K562 (cell line): ENCODE measurements at regions not wholly inside any gene's neighbourhood (a gene's known extent, or its start where the extent isn't known, plus 50 kb on each side); places are given as distances from the start of the nearest gene placed in this dataset.

Experiments
- ATAC-seq: fragments of 200-7000 bp; cut with Tn5 transposase; 3 replicates; pipeline ENCODE4 v1.9.1; 2020; ENCODE audit warnings: moderate library complexity
- BruUV-seq: library from RNA; stranded (reverse); fragments of 400-500 nt; replicated peaks from 2 replicates; lab custom pipeline; 2021; lab: Mats Ljungman, UMichigan
- CTCF ChIA-PET: fragments of 300-600 bp; formaldehyde crosslinking; extraction: SDS; loops from one replicate; lab custom pipeline; 2021; ENCODE audit warnings: low intra/inter-chr PET ratio; lab: Yijun Ruan, JAX
- POLR2A ChIA-PET: fragments of 300-600, 350-650 bp; sonication (Branson Sonifier 250); formaldehyde crosslinking; extraction: SDS; loops from one replicate; lab custom pipeline; 2021; ENCODE audit warnings: antibody characterized with exemption, inconsistent platforms; lab: Yijun Ruan, JAX
- DNase-seq, 4 experiments: peaks; one replicate each; pipeline versions ENCODE4 v3.0.0 to v3.0.0-alpha.2; 2011 to 2018; ENCODE audit warnings: low spot score in 3 of 4, mixed read lengths in 3 of 4; ENCODE audit errors: extremely low read depth in 1 of 4
- FAIRE-seq: peaks from 2 replicates; lab custom pipeline; 2011; peaks lifted over from hg19 to GRCh38; lab: Jason Lieb, UNC
- H2AFZ ChIP-seq: 2 replicates; pipeline ENCODE4 v1.6.0; 2011; ENCODE audit warnings: low read depth, low read length, control low read depth, inconsistent platforms
- H3K27ac ChIP-seq: fragments of 200-600 bp; 3 replicates; pipeline ENCODE4 v1.8.0; 2011; ENCODE audit warnings: low read depth, mild to moderate bottlenecking, control low read depth, inconsistent platforms, low read length, moderate library complexity, mixed read lengths; ENCODE audit errors: extremely low read depth
- H3K27me3 ChIP-seq, 2 experiments: fragments of 300-600 bp in 1 of 2; 2 replicates in 1 of 2; 3 replicates in 1 of 2; pipeline versions ENCODE4 v1.6.0 to v1.8.0; 2011; ENCODE audit warnings: inconsistent platforms in 2 of 2, low read length in 2 of 2, mild to moderate bottlenecking in 1 of 2, mixed read lengths in 1 of 2, moderate library complexity in 1 of 2; ENCODE audit not compliant: control insufficient read depth in 2 of 2, insufficient read depth in 2 of 2
- H3K36me3 ChIP-seq: fragments of 300-600 bp; 3 replicates; pipeline ENCODE4 v1.8.0; 2011; ENCODE audit warnings: mild to moderate bottlenecking, low read length, inconsistent platforms; ENCODE audit not compliant: control insufficient read depth, insufficient read depth
- H3K4me1 ChIP-seq, 2 experiments: fragments of 200-600 bp in 1 of 2; replicated peaks in 1 of 2; 2 replicates in 1 of 2; 3 replicates in 1 of 2; pipeline versions ENCODE4 v1.5.1 to v1.8.0; 2011; ENCODE audit warnings: inconsistent platforms in 2 of 2, low read length in 2 of 2, mild to moderate bottlenecking in 1 of 2, mixed read lengths in 1 of 2, moderate library complexity in 1 of 2; ENCODE audit not compliant: control insufficient read depth in 2 of 2, insufficient read depth in 2 of 2
- H3K4me2 ChIP-seq: 2 replicates; pipeline ENCODE4 v1.6.1; 2011; ENCODE audit warnings: low read length, control low read depth, inconsistent platforms, mixed read lengths; ENCODE audit not compliant: insufficient read depth
- H3K4me3 ChIP-seq: fragments of 200-600 bp; sonication (generic), shearing (Covaris generic); 2 replicates; pipeline ENCODE4 v1.5.1; 2016; ENCODE audit warnings: control low read depth, inconsistent platforms
- H3K79me2 ChIP-seq: fragments of 200-600 bp; 3 replicates; pipeline ENCODE4 v1.8.0; 2011; ENCODE audit warnings: low read length, inconsistent platforms; ENCODE audit not compliant: control insufficient read depth, insufficient read depth
- H3K9ac ChIP-seq, 2 experiments: 2 replicates each; pipeline versions ENCODE4 v1.6.0 to v1.6.1; 2011; ENCODE audit warnings: low read depth in 2 of 2, low read length in 2 of 2, control low read depth in 1 of 2, inconsistent platforms in 1 of 2, mild to moderate bottlenecking in 1 of 2, mixed read lengths in 1 of 2; ENCODE audit not compliant: insufficient read depth in 1 of 2
- H3K9me1 ChIP-seq: one replicate; pipeline ENCODE4 v1.6.0; 2011; ENCODE audit warnings: inconsistent platforms, mild to moderate bottlenecking, low read length, moderate library complexity; ENCODE audit not compliant: control insufficient read depth, insufficient read depth
- H3K9me3 ChIP-seq: replicated peaks from 2 replicates; pipeline ENCODE4 v1.5.1; 2011; ENCODE audit warnings: low read depth, low read length, inconsistent platforms; ENCODE audit not compliant: control insufficient read depth, insufficient read depth
- H4K20me1 ChIP-seq: replicated peaks from 2 replicates; pipeline ENCODE4 v1.6.1; 2011; ENCODE audit warnings: low read length, inconsistent platforms, mixed read lengths; ENCODE audit not compliant: control insufficient read depth, insufficient read depth
- CBX3 ChIP-seq, 2 experiments: IDR thresholded peaks; 1 replicate in 1 of 2; 2 replicates in 1 of 2; pipeline ENCODE4 v1.6.1; 2012; ENCODE audit warnings: inconsistent platforms in 2 of 2, low read length in 2 of 2, borderline replicate concordance in 1 of 2, control low read depth in 1 of 2
- EZH2 ChIP-seq: IDR thresholded peaks from 2 replicates; pipeline ENCODE4 v1.6.1; 2012; ENCODE audit warnings: low read depth, mild to moderate bottlenecking, inconsistent platforms, low read length, borderline replicate concordance
- FOS ChIP-seq: IDR thresholded peaks from 3 replicates; pipeline ENCODE4 v1.6.1; 2011; ENCODE audit not compliant: insufficient read length; ENCODE audit errors: extremely low read depth
- HES1 ChIP-seq: fragments of 450-650 bp; IDR thresholded peaks from 2 replicates; pipeline ENCODE4 v1.6.1; 2016; ENCODE audit warnings: low read depth, mild to moderate bottlenecking, moderate library complexity
- HMGXB4 ChIP-seq: sonication (generic); formaldehyde crosslinking; IDR thresholded peaks from 2 replicates; pipeline ENCODE4 v1.8.1; 2023; ENCODE audit warnings: mild to moderate bottlenecking, missing genetic modification reagents
- HNRNPUL1 ChIP-seq: fragments of 200-400 bp; formaldehyde crosslinking; IDR thresholded peaks from 2 replicates; pipeline ENCODE4 v1.6.1; 2017; ENCODE audit warnings: low read length
- MCM3 ChIP-seq: fragments of 450-650 bp; IDR thresholded peaks from 2 replicates; pipeline ENCODE4 v1.6.1; 2016
- NR2C1 ChIP-seq, 2 experiments: fragments of 450-650 bp; IDR thresholded peaks; 2 replicates each; pipeline ENCODE4 v1.6.1; 2017; ENCODE audit warnings: mild to moderate bottlenecking in 2 of 2, antibody characterized with exemption in 1 of 2, inconsistent platforms in 1 of 2, missing compliant biosample characterization in 1 of 2, missing genetic modification characterization in 1 of 2
- RAD21 ChIP-seq, 2 experiments: fragments of 250-450 bp in 1 of 2; fragments of 450-650 bp in 1 of 2; sonication (Bioruptor Pico) in 1 of 2; formaldehyde crosslinking in 1 of 2; IDR thresholded peaks in 1 of 2; conservative IDR thresholded peaks in 1 of 2; 2 replicates each; pipeline versions ENCODE4 v1.4.0 to v1.8.0; 2020 to 2022; ENCODE audit warnings: mild to moderate bottlenecking in 2 of 2, moderate library complexity in 1 of 2
- SIRT6 ChIP-seq: IDR thresholded peaks from one replicate; pipeline ENCODE4 v1.6.1; 2012; ENCODE audit warnings: low read depth, mild to moderate bottlenecking, control low read depth, inconsistent platforms, low read length, moderate library complexity
- TCF7L2 ChIP-seq: fragments of 150-350 bp; IDR thresholded peaks from 2 replicates; pipeline ENCODE4 v1.6.1; 2016; ENCODE audit warnings: low read depth, mild to moderate bottlenecking, low read length, moderate library complexity
- YBX1 ChIP-seq: fragments of 450-650 bp; IDR thresholded peaks from 2 replicates; pipeline ENCODE4 v1.7.1; 2016; ENCODE audit warnings: mild to moderate bottlenecking
- ZBTB1 ChIP-seq: sonication (generic); formaldehyde crosslinking; IDR thresholded peaks from 2 replicates; pipeline ENCODE4 v1.8.1; 2023; ENCODE audit warnings: missing genetic modification reagents, low read depth, mild to moderate bottlenecking, borderline replicate concordance
- ZFP36 ChIP-seq: fragments of 150-350 bp; IDR thresholded peaks from 2 replicates; pipeline ENCODE4 v1.6.1; 2018; ENCODE audit warnings: low read length, low read depth; ENCODE audit not compliant: partially characterized antibody
- ZNF12 ChIP-seq: sonication (generic); formaldehyde crosslinking; IDR thresholded peaks from 2 replicates; pipeline ENCODE4 v1.4.0; 2020; ENCODE audit warnings: mild to moderate bottlenecking, missing genetic modification reagents
- ZNF197 ChIP-seq: fragments of 200-800 bp; sonication (Bioruptor generic); IDR thresholded peaks from 2 replicates; pipeline ENCODE4 v1.6.1; 2016; ENCODE audit warnings: low read depth, missing genetic modification characterization, missing compliant biosample characterization
- ZNF212 ChIP-seq: fragments of 450-650 bp; formaldehyde crosslinking; IDR thresholded peaks from 2 replicates; pipeline ENCODE4 v1.4.0; 2020; ENCODE audit warnings: mild to moderate bottlenecking
- ZNF354B ChIP-seq: fragments of 250-450 bp; sonication (Bioruptor Pico); IDR thresholded peaks from 2 replicates; pipeline ENCODE4 v1.4.0; 2020
- ZNF445 ChIP-seq: fragments of 250-450 bp; sonication (Bioruptor Pico); IDR thresholded peaks from 2 replicates; pipeline ENCODE4 v1.4.0; 2020; ENCODE audit warnings: low read depth, mild to moderate bottlenecking, moderate library complexity
- ZNF766 ChIP-seq: fragments of 200-800 bp; sonication (Bioruptor generic); conservative IDR thresholded peaks from 2 replicates; pipeline ENCODE4 v1.6.1; 2016; ENCODE audit warnings: missing genetic modification characterization, missing compliant biosample characterization
- WGBS: fragments of 100-300 bp; shearing (Covaris generic); methylation state at CpG from one replicate; pipeline ENCODE4 v1.1.6; 2016; ENCODE audit warnings: low coverage, mixed read lengths; ENCODE audit not compliant: insufficient coverage; ENCODE audit errors: missing lambda C conversion rate; 5-methylcytosine and 5-hydroxymethylcytosine counted together
- in situ Hi-C: fragments of 300-500 bp; cut with MboI; formaldehyde crosslinking; loops from 4 replicates; pipeline ENCODE4 v1.15.0; 2018; ENCODE audit warnings: inconsistent platforms, mixed read lengths
- intact Hi-C: fragments of 100-400 bp; cut with micrococcal nuclease; formaldehyde crosslinking; loops from 2 replicates; pipeline ENCODE4 v1.14.2; 2022

GRCh38 chr5:84565866-84566265 lies 181.2 kb upstream of the EDIL3 start:
- H3K9me1 ChIP-seq, result no peaks in the 10 kb centered on the region
- ATAC-seq, result no peak
- H3K9ac ChIP-seq, result no peak overlapping the region
- in situ Hi-C loops, result no loop called here
- no peak for DNase-seq
- H4K20me1 ChIP-seq, result no peaks in the 10 kb centered on the region
- H3K79me2 ChIP-seq, result no peaks in the 10 kb centered on the region
- no peak overlapping the region for H2AFZ ChIP-seq
- no peaks in the 10 kb centered on the region for H3K27me3 ChIP-seq
- H3K4me2 ChIP-seq, result no peak overlapping the region
- no TSS peak for BruUV-seq
- 0% methylated on average over 1 of the region's 1 CpG for WGBS
- no peak for TF ChIP-seq ZNF197
- no peak for TF ChIP-seq SIRT6
- TF ChIP-seq FOS, result no peak
- TF ChIP-seq HMGXB4 (CRISPR knock-in tag), result no peak
- no peak for TF ChIP-seq MCM3
- no peak for TF ChIP-seq HES1
- TF ChIP-seq RAD21 (CRISPR knock-in tag; conservative IDR thresholded peaks at IDR 0.05 in 1 of 2, IDR thresholded peaks at IDR 0.05 in 1 of 2), result no peak
- TF ChIP-seq TCF7L2, result no peak
- TF ChIP-seq ZNF766, result no peak
- no peak for TF ChIP-seq CBX3 (IDR thresholded peaks at IDR 0.05; ENCODE audit: borderline replicate concordance in 1 of 2, low read length in 2 of 2)
- no peak for TF ChIP-seq NR2C1 (IDR thresholded peaks at IDR 0.05)
- TF ChIP-seq NR2C1 (tag; IDR thresholded peaks at IDR 0.05), result no peak
- no peak for TF ChIP-seq ZBTB1 (CRISPR knock-in tag)
- TF ChIP-seq EZH2, result no peak
- no peak for TF ChIP-seq HNRNPUL1
- TF ChIP-seq ZNF354B, result no peak
- TF ChIP-seq ZFP36, result no peak
- no peak for TF ChIP-seq ZNF12 (CRISPR knock-in tag)
- TF ChIP-seq YBX1, result no peak
- TF ChIP-seq ZNF212, result no peak
- no peak for TF ChIP-seq ZNF445 (CRISPR knock-in tag)
- H3K4me1 ChIP-seq, result no peaks in the 10 kb centered on the region
- H3K36me3 ChIP-seq, result no peaks in the 10 kb centered on the region
- no peak overlapping the region for H3K27ac ChIP-seq
- H3K4me3 ChIP-seq, result no peak overlapping the region
- intact Hi-C loops, result no loop called here
- no peak for FAIRE-seq
- ChIA-PET CTCF (interaction anchor here (0.6 kb wide), 1 partner anchor 13 kb away, joined by 3 read pairs; no protein-coding TSS in a partner anchor), POLR2A (no interaction called here)
- no peaks in the 10 kb centered on the region for H3K9me3 ChIP-seq
